Coronary artery (tissue), 2 donors: ENCODE measurements at regions not wholly inside any gene's neighbourhood (a gene's known extent, or its start where the extent isn't known, plus 50 kb on each side); places are given as distances from the start of the nearest gene placed in this dataset.

Source experiments
- DNase-seq: peaks from one replicate; pipeline ENCODE4 v3.0.0-alpha.2; 2017; ENCODE audit warnings: low spot score
- H3K27ac ChIP-seq, 2 donors: fragments of 200-600 bp; sonication (generic); one replicate each; pipeline ENCODE4 v1.5.1; 2016 to 2019
- H3K4me3 ChIP-seq: fragments of 200-600 bp; sonication (generic); 2 replicates; pipeline ENCODE4 v1.5.1; 2016; ENCODE audit warnings: mild to moderate bottlenecking, moderate library complexity
- CTCF ChIP-seq: fragments of 200-600 bp; sonication (generic); IDR thresholded peaks from one replicate; pipeline ENCODE4 v1.5.1; 2019; ENCODE audit warnings: antibody characterized with exemption

- TF ChIP-seq CTCF: no peak
- DNase-seq: no peak
Observed at GRCh38 chr11:109135627-109136026, 286.4 kb upstream of the C11orf87 start.

GRCh38 chr11:109138196-109138595, 283.8 kb upstream of the C11orf87 start:
- no peak for DNase-seq
- no peak overlapping the region for H3K27ac ChIP-seq
- H3K4me3 ChIP-seq: no peak overlapping the region
- TF ChIP-seq CTCF: no peak

More at GRCh38 chr11:109135627-109136026, 286.4 kb upstream of the C11orf87 start:
- H3K27ac ChIP-seq: no peak overlapping the region
- no peak overlapping the region for H3K4me3 ChIP-seq

- Histone ChIP-seq H3K4me3 (no peak overlapping the region), H3K27ac (no peak overlapping the region)
- no peak for TF ChIP-seq CTCF
- no peak for DNase-seq
Observed at GRCh38 chr11:109140426-109140825, 281.6 kb upstream of the C11orf87 start.

GRCh38 chr11:109140857-109141515, 281.0 kb upstream of the C11orf87 start:
- no peak overlapping the region for H3K27ac ChIP-seq
- no peak for DNase-seq
- no peak overlapping the region for H3K4me3 ChIP-seq
- no peak for TF ChIP-seq CTCF

GRCh38 chr11:109145287-109145686, 276.7 kb upstream of the C11orf87 start:
- TF ChIP-seq CTCF: no peak
- DNase-seq: no peak
- H3K4me3 ChIP-seq: no peak overlapping the region

GRCh38 chr11:109147726-109148125, 274.3 kb upstream of the C11orf87 start:
- no peak for DNase-seq
- no peak overlapping the region for H3K4me3 ChIP-seq
- H3K27ac ChIP-seq: no peak overlapping the region
- TF ChIP-seq CTCF: no peak

More at GRCh38 chr11:109145287-109145686, 276.7 kb upstream of the C11orf87 start:
- no peak overlapping the region for H3K27ac ChIP-seq

GRCh38 chr11:109148669-109149068, 273.3 kb upstream of the C11orf87 start:
- Histone ChIP-seq H3K4me3 (no peak overlapping the region), H3K27ac (no peak overlapping the region)
- TF ChIP-seq CTCF: no peak
- no peak for DNase-seq
